DND-41 (cell line): ENCODE measurements at regions not wholly inside any gene's neighbourhood (a gene's known extent, or its start where the extent isn't known, plus 50 kb on each side); places are given as distances from the start of the nearest gene placed in this dataset.

ENCODE experiments used
- ATAC-seq: fragments of 200-7000 bp; cut with Tn5 transposase; 3 replicates; pipeline ENCODE4 v1.9.1; 2021; ENCODE audit warnings: low read depth; ENCODE audit not compliant: insufficient read depth
- DNase-seq: peaks from one replicate; pipeline ENCODE4 v3.0.0-alpha.2; 2020
- H2AFZ ChIP-seq: 2 replicates; pipeline ENCODE4 v1.6.0; 2012; ENCODE audit warnings: low read depth, low read length
- H3K27ac ChIP-seq: 2 replicates; pipeline ENCODE4 v1.5.1; 2012; ENCODE audit warnings: low read length, inconsistent platforms
- H3K27me3 ChIP-seq: fragments of 200-600 bp; sonication (generic); 2 replicates; pipeline ENCODE4 v1.6.0; 2012; ENCODE audit warnings: low read length, mild to moderate bottlenecking, inconsistent platforms; ENCODE audit not compliant: insufficient read depth, poor library complexity
- H3K36me3 ChIP-seq: 2 replicates; pipeline ENCODE4 v1.5.1; 2012; ENCODE audit warnings: low read length, inconsistent platforms; ENCODE audit not compliant: insufficient read depth
- H3K4me1 ChIP-seq: 2 replicates; pipeline ENCODE4 v1.5.1; 2012; ENCODE audit warnings: mild to moderate bottlenecking, low read length; ENCODE audit not compliant: insufficient read depth
- H3K4me2 ChIP-seq: 2 replicates; pipeline ENCODE4 v1.6.0; 2012; ENCODE audit warnings: mild to moderate bottlenecking, moderate library complexity, low read length, inconsistent platforms; ENCODE audit not compliant: insufficient read depth
- H3K4me3 ChIP-seq, 2 experiments: fragments of 200-600 bp in 1 of 2; shearing (Covaris generic) in 1 of 2; 2 replicates each; pipeline ENCODE4 v1.5.1; 2012 to 2016; ENCODE audit warnings: inconsistent platforms in 2 of 2, low read length in 2 of 2, mild to moderate bottlenecking in 2 of 2, low read depth in 1 of 2, moderate library complexity in 1 of 2
- H3K79me2 ChIP-seq: 2 replicates; pipeline ENCODE4 v1.6.0; 2012; ENCODE audit warnings: low read length, inconsistent platforms; ENCODE audit not compliant: insufficient read depth
- H3K9ac ChIP-seq: 2 replicates; pipeline ENCODE4 v1.6.0; 2012; ENCODE audit warnings: low read depth, mild to moderate bottlenecking, inconsistent platforms, low read length, moderate library complexity
- H3K9me3 ChIP-seq: 2 replicates; pipeline ENCODE4 v1.5.1; 2012; ENCODE audit warnings: low read length, moderate library complexity, mild to moderate bottlenecking, inconsistent platforms; ENCODE audit not compliant: insufficient read depth, severe bottlenecking
- H4K20me1 ChIP-seq: 2 replicates; pipeline ENCODE4 v1.6.0; 2012; ENCODE audit warnings: low read length; ENCODE audit not compliant: insufficient read depth
- CTCF ChIP-seq: IDR thresholded peaks from 2 replicates; pipeline ENCODE4 v1.5.1; 2012; ENCODE audit warnings: borderline replicate concordance, low read length, moderate library complexity, mild to moderate bottlenecking; ENCODE audit not compliant: poor library complexity, severe bottlenecking; ENCODE audit errors: extremely low read depth
- EZH2 ChIP-seq: IDR thresholded peaks from 3 replicates; pipeline ENCODE4 v1.6.1; 2012; ENCODE audit warnings: borderline replicate concordance, low read depth, mild to moderate bottlenecking, moderate library complexity, low read length, inconsistent platforms; ENCODE audit not compliant: severe bottlenecking

- Histone ChIP-seq H3K9me3 (no peaks in the 10 kb centered on the region), H4K20me1 (no peaks in the 10 kb centered on the region), H3K4me1 (no peaks in the 10 kb centered on the region), H3K4me2 (no peak overlapping the region), H2AFZ (no peak overlapping the region), H3K27ac (no peak overlapping the region), H3K27me3 (peaks cover 18% of the 10 kb centered on the region), H3K9ac (no peak overlapping the region), H3K4me3 (no peak overlapping the region), H3K36me3 (no peaks in the 10 kb centered on the region), H3K79me2 (no peaks in the 10 kb centered on the region)
- DNase-seq (no peak), ATAC-seq (no peak)
- TF ChIP-seq EZH2 (no peak), CTCF (no peak)
Measured at GRCh38 chr20:40175296-40175695, 513.7 kb downstream of the MAFB start.

GRCh38 chr20:40173872-40174271 lies 515.2 kb downstream of the MAFB start:
- H3K9me3 ChIP-seq, result no peaks in the 10 kb centered on the region
- no peak overlapping the region for H3K9ac ChIP-seq
- no peak overlapping the region for H3K4me2 ChIP-seq
- peaks cover 18% of the 10 kb centered on the region for H3K27me3 ChIP-seq
- no peaks in the 10 kb centered on the region for H4K20me1 ChIP-seq
- no peak overlapping the region for H2AFZ ChIP-seq
- DNase-seq (no peak), ATAC-seq (no peak)
- H3K4me3 ChIP-seq, result no peak overlapping the region
- no peak for TF ChIP-seq CTCF
- no peaks in the 10 kb centered on the region for H3K36me3 ChIP-seq
- no peaks in the 10 kb centered on the region for H3K4me1 ChIP-seq
- no peaks in the 10 kb centered on the region for H3K79me2 ChIP-seq
- no peak overlapping the region for H3K27ac ChIP-seq

GRCh38 chr20:40168981-40169620 lies 519.9 kb downstream of the MAFB start:
- Histone ChIP-seq H4K20me1 (no peaks in the 10 kb centered on the region), H3K9me3 (no peaks in the 10 kb centered on the region), H3K4me2 (no peak overlapping the region), H2AFZ (no peak overlapping the region), H3K27ac (no peak overlapping the region), H3K27me3 (peaks cover 9% of the 10 kb centered on the region), H3K4me3 (no peak overlapping the region), H3K9ac (no peak overlapping the region), H3K79me2 (no peaks in the 10 kb centered on the region), H3K4me1 (no peaks in the 10 kb centered on the region), H3K36me3 (no peaks in the 10 kb centered on the region)
- ATAC-seq (no peak), DNase-seq (no peak)
- TF ChIP-seq CTCF (no peak), EZH2 (no peak)

- H3K27me3 ChIP-seq, result peaks cover 7% of the 10 kb centered on the region
- ATAC-seq, result no peak
- H4K20me1 ChIP-seq, result no peaks in the 10 kb centered on the region
- H3K9me3 ChIP-seq, result no peaks in the 10 kb centered on the region
- no peak overlapping the region for H3K27ac ChIP-seq
- no peaks in the 10 kb centered on the region for H3K36me3 ChIP-seq
- H3K79me2 ChIP-seq, result no peaks in the 10 kb centered on the region
- no peak overlapping the region for H3K4me2 ChIP-seq
- H3K4me1 ChIP-seq, result no peaks in the 10 kb centered on the region
- H2AFZ ChIP-seq, result no peak overlapping the region
- no peak overlapping the region for H3K4me3 ChIP-seq
- TF ChIP-seq CTCF (no peak), EZH2 (no peak)
- DNase-seq, result no peak
- no peak overlapping the region for H3K9ac ChIP-seq
Measured at GRCh38 chr20:40161391-40161790, 527.6 kb downstream of the MAFB start.
